Osteocyte (in vitro differentiated cells): ENCODE measurements at regions not wholly inside any gene's neighbourhood (a gene's known extent, or its start where the extent isn't known, plus 50 kb on each side); places are given as distances from the start of the nearest gene placed in this dataset.

ENCODE experiments used
- DNase-seq: peaks from one replicate; pipeline ENCODE4 v3.0.0; 2021; ENCODE audit warnings: mixed read lengths; ENCODE audit not compliant: unreplicated experiment; ENCODE audit errors: extremely low spot score
- H3K27ac Mint-ChIP-seq: one replicate; pipeline ENCODE4 v1.8.0; 2021; ENCODE audit warnings: mild to moderate bottlenecking, mixed read lengths; ENCODE audit not compliant: unreplicated experiment
- H3K27me3 Mint-ChIP-seq: one replicate; pipeline ENCODE4 v1.8.0; 2021; ENCODE audit warnings: mixed read lengths; ENCODE audit not compliant: unreplicated experiment
- H3K36me3 Mint-ChIP-seq: one replicate; pipeline ENCODE4 v1.8.0; 2021; ENCODE audit warnings: mixed read lengths; ENCODE audit not compliant: unreplicated experiment
- H3K4me1 Mint-ChIP-seq: one replicate; pipeline ENCODE4 v1.8.0; 2021; ENCODE audit warnings: mixed read lengths; ENCODE audit not compliant: unreplicated experiment
- H3K4me3 Mint-ChIP-seq: one replicate; pipeline ENCODE4 v1.8.0; 2021; ENCODE audit warnings: mild to moderate bottlenecking, moderate library complexity, mixed read lengths; ENCODE audit not compliant: unreplicated experiment
- H3K9me3 Mint-ChIP-seq: one replicate; pipeline ENCODE4 v1.8.0; 2021; ENCODE audit warnings: mixed read lengths; ENCODE audit not compliant: unreplicated experiment
- CTCF ChIP-seq: fragments of 200-600 bp; sonication (generic); IDR thresholded peaks from 2 replicates; pipeline ENCODE4 v1.5.0; 2021; ENCODE audit warnings: antibody characterized with exemption, mild to moderate bottlenecking, moderate library complexity

- no peaks in the 10 kb centered on the region for H3K9me3 Mint-ChIP-seq
- no peak overlapping the region for H3K4me3 Mint-ChIP-seq
- no peak for TF ChIP-seq CTCF
- peaks cover 78% of the 10 kb centered on the region for H3K27me3 Mint-ChIP-seq
- H3K27ac Mint-ChIP-seq, result no peak overlapping the region
- H3K36me3 Mint-ChIP-seq, result no peaks in the 10 kb centered on the region
- H3K4me1 Mint-ChIP-seq, result peaks cover 3% of the 10 kb centered on the region
- DNase-seq, result no peak
These were observed 60.4 kb upstream of the POLG start for GRCh38 chr15:89395031-89395430.

DNA sequence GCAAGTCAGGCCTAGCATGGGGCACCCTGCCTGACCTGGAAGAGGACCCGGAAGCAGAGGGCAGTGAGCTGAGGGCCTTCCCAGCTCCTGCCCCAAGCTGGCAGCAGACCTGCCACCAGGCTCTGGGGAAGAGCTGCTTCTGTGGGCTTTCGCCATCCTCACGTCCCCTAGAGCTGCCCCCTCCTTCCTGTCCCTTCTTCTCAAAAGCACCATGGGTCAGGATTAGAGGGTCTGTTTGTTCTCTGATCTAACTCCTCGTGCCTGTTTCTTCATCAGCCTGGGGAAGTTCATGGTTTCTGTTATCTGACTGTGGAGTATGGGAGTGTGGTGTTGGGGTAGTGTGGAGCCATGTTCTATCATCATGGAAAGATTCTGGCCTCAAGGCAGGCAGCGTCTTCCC, 58.4 kb upstream of the POLG start:
- Mint-ChIP-seq H3K27ac (no peak overlapping the region), H3K27me3 (peaks cover 76% of the 10 kb centered on the region), H3K4me3 (no peak overlapping the region), H3K36me3 (no peaks in the 10 kb centered on the region), H3K9me3 (no peaks in the 10 kb centered on the region), H3K4me1 (no peaks in the 10 kb centered on the region)
- no peak for TF ChIP-seq CTCF
- no peak for DNase-seq

- no peak for TF ChIP-seq CTCF
- no peaks in the 10 kb centered on the region for H3K9me3 Mint-ChIP-seq
- H3K27me3 Mint-ChIP-seq, result peaks cover 70% of the 10 kb centered on the region
These were observed 57.1 kb upstream of the POLG start for GRCh38 chr15:89391685-89392257.

GRCh38 chr15:89389841-89390603, 55.4 kb upstream of the POLG start:
- no peak for DNase-seq
- no peak overlapping the region for H3K4me3 Mint-ChIP-seq
- peaks cover 62% of the 10 kb centered on the region for H3K27me3 Mint-ChIP-seq
- no peak overlapping the region for H3K27ac Mint-ChIP-seq
- no peak for TF ChIP-seq CTCF
- H3K36me3 Mint-ChIP-seq, result no peaks in the 10 kb centered on the region
- no peaks in the 10 kb centered on the region for H3K9me3 Mint-ChIP-seq
- no peaks in the 10 kb centered on the region for H3K4me1 Mint-ChIP-seq

More at GRCh38 chr15:89391685-89392257, 57.1 kb upstream of the POLG start:
- no peaks in the 10 kb centered on the region for H3K36me3 Mint-ChIP-seq
- H3K4me1 Mint-ChIP-seq, result no peaks in the 10 kb centered on the region
- no peak overlapping the region for H3K4me3 Mint-ChIP-seq
- no peak overlapping the region for H3K27ac Mint-ChIP-seq
- DNase-seq, result no peak

- Mint-ChIP-seq H3K36me3 (no peaks in the 10 kb centered on the region), H3K27me3 (peaks cover 55% of the 10 kb centered on the region), H3K9me3 (no peaks in the 10 kb centered on the region), H3K4me1 (peaks cover 8% of the 10 kb centered on the region), H3K4me3 (no peak overlapping the region), H3K27ac (no peak overlapping the region)
- no peak for TF ChIP-seq CTCF
- no peak for DNase-seq
These were observed 52.7 kb upstream of the POLG start for GRCh38 chr15:89387140-89387903.
